AG04449 (cell line): ENCODE measurements at regions not wholly inside any gene's neighbourhood (a gene's known extent, or its start where the extent isn't known, plus 50 kb on each side); places are given as distances from the start of the nearest gene placed in this dataset.

Experiments used
- CTCF ChIA-PET: fragments of 350-600 bp; formaldehyde crosslinking; extraction: SDS; loops from one replicate; lab custom pipeline; 2021; ENCODE audit warnings: antibody characterized with exemption; lab: Yijun Ruan, JAX
- POLR2A ChIA-PET: fragments of 400-600, 350-600 bp; formaldehyde crosslinking; extraction: SDS; loops from one replicate; lab custom pipeline; 2020; ENCODE audit warnings: antibody characterized with exemption, inconsistent platforms; lab: Yijun Ruan, JAX
- DNase-seq: peaks from one replicate; pipeline ENCODE4 v3.0.0-alpha.2; 2010; ENCODE audit warnings: low read depth, low spot score
- H3K4me3 ChIP-seq: 2 replicates; pipeline ENCODE4 v1.5.1; 2011; ENCODE audit warnings: low read depth, mild to moderate bottlenecking, control low read depth, low read length
- CTCF ChIP-seq: IDR thresholded peaks from one replicate; pipeline ENCODE4 v1.5.1; 2011; ENCODE audit warnings: mild to moderate bottlenecking, moderate library complexity, low read length, control low read depth, inconsistent platforms; ENCODE audit not compliant: insufficient read depth; ENCODE audit errors: missing control alignments

GRCh38 chr14:58785701-58786100, 147.9 kb downstream of the DACT1 start:
- no peak for TF ChIP-seq CTCF
- CTCF ChIA-PET = no interaction called here
- DNase-seq = no peak
- POLR2A ChIA-PET = no interaction called here
- no peak overlapping the region for H3K4me3 ChIP-seq

- POLR2A ChIA-PET = no interaction called here
- CTCF ChIA-PET = interaction anchor here (0.8 kb wide), 1 partner anchor 149 kb away, joined by 4 read pairs; no protein-coding TSS in a partner anchor
- H3K4me3 ChIP-seq = no peak overlapping the region
- no peak for DNase-seq
- TF ChIP-seq CTCF = no peak
Measured at GRCh38 chr14:58787592-58787991, 149.8 kb downstream of the DACT1 start.

- ChIA-PET CTCF (interaction anchor here (1.4 to 1.5 kb wide), 2 partner anchors 215 to 288 kb away, joined by 3 to 5 read pairs; no protein-coding TSS in a partner anchor), POLR2A (no interaction called here)
- no peak for DNase-seq
Measured at GRCh38 chr14:58788655-58789503, 151.1 kb downstream of the DACT1 start.

GRCh38 chr14:58789736-58790135, 152.0 kb downstream of the DACT1 start:
- ChIA-PET CTCF (interaction anchor here (0.7 to 1.4 kb wide), 2 partner anchors 164 to 288 kb away, joined by 3 to 5 read pairs; no protein-coding TSS in a partner anchor), POLR2A (no interaction called here)
- no peak overlapping the region for H3K4me3 ChIP-seq
- DNase-seq = no peak
- TF ChIP-seq CTCF = no peak

More at GRCh38 chr14:58788655-58789503, 151.1 kb downstream of the DACT1 start:
- H3K4me3 ChIP-seq = no peak overlapping the region
- TF ChIP-seq CTCF = no peak

- no peak for TF ChIP-seq CTCF
- CTCF ChIA-PET = no interaction called here
- POLR2A ChIA-PET = no interaction called here
- H3K4me3 ChIP-seq = no peak overlapping the region
- DNase-seq = no peak
Measured at GRCh38 chr14:58792416-58792815, 154.7 kb downstream of the DACT1 start.

GRCh38 chr14:58793131-58793740, 155.5 kb downstream of the DACT1 start:
- POLR2A ChIA-PET = no interaction called here
- no peak for TF ChIP-seq CTCF
- no peak for DNase-seq
- H3K4me3 ChIP-seq = no peak overlapping the region
- CTCF ChIA-PET = interaction anchor here (0.9 kb wide), 1 partner anchor 13 kb away, joined by 3 read pairs; no protein-coding TSS in a partner anchor
